SK-N-SH (cell line): ENCODE measurements at regions not wholly inside any gene's neighbourhood (a gene's known extent, or its start where the extent isn't known, plus 50 kb on each side); places are given as distances from the start of the nearest gene placed in this dataset.

Source experiments
- CTCF ChIA-PET: fragments of 300-600, 350-600 bp; formaldehyde crosslinking; extraction: SDS; loops from one replicate; lab custom pipeline; 2021; lab: Yijun Ruan, JAX
- POLR2A ChIA-PET: fragments of 350-600 bp; sonication (Branson Sonifier 250); formaldehyde crosslinking; extraction: SDS; loops from one replicate; lab custom pipeline; 2020; ENCODE audit warnings: antibody characterized with exemption, inconsistent platforms; lab: Yijun Ruan, JAX
- DNase-seq: peaks from one replicate; pipeline ENCODE4 v3.0.0; 2012
- H2AFZ ChIP-seq: fragments of 200-600 bp; sonication (generic); 2 replicates; pipeline ENCODE4 v1.8.1; 2016; ENCODE audit warnings: antibody characterized with exemption, mild to moderate bottlenecking, low read depth
- H3F3A ChIP-seq: fragments of 200-600 bp; sonication (generic); replicated peaks from 2 replicates; pipeline ENCODE3; 2016; ENCODE audit warnings: antibody characterized with exemption, mild to moderate bottlenecking; ENCODE audit not compliant: insufficient read depth
- H3K27ac ChIP-seq, 2 experiments: fragments of 200-500 bp in 1 of 2; fragments of 200-600 bp in 1 of 2; sonication (Bioruptor generic) in 1 of 2; sonication (generic), shearing (Covaris generic) in 1 of 2; 2 replicates each; pipeline versions ENCODE4 v1.5.1 to v1.6.1; 2014 to 2016; ENCODE audit warnings: low read depth in 2 of 2, inconsistent platforms in 1 of 2, low read length in 1 of 2, mild to moderate bottlenecking in 1 of 2, mixed read lengths in 1 of 2
- H3K27me3 ChIP-seq: fragments of 200-600 bp; sonication (generic), shearing (Covaris generic); 2 replicates; pipeline ENCODE4 v1.6.1; 2016; ENCODE audit warnings: mixed run types; ENCODE audit not compliant: insufficient read depth
- H3K36me3 ChIP-seq, 2 experiments: fragments of 200-500 bp in 1 of 2; fragments of 200-600 bp in 1 of 2; sonication (Bioruptor generic) in 1 of 2; sonication (generic) in 1 of 2; replicated peaks in 1 of 2; 2 replicates each; pipeline versions ENCODE3 to v1.5.1; 2014 to 2016; ENCODE audit warnings: low read length in 1 of 2, mild to moderate bottlenecking in 1 of 2; ENCODE audit not compliant: insufficient read depth in 2 of 2, control insufficient read depth in 1 of 2
- H3K4me1 ChIP-seq, 2 experiments: fragments of 200-500 bp in 1 of 2; fragments of 200-600 bp in 1 of 2; sonication (Bioruptor generic) in 1 of 2; sonication (generic), shearing (Covaris generic) in 1 of 2; 2 replicates each; pipeline versions ENCODE4 v1.5.1 to v1.6.1; 2014 to 2016; ENCODE audit warnings: low read depth in 1 of 2, low read length in 1 of 2, mixed run types in 1 of 2; ENCODE audit not compliant: insufficient read depth in 2 of 2, control insufficient read depth in 1 of 2
- H3K4me2 ChIP-seq: fragments of 200-600 bp; sonication (generic), shearing (Covaris generic); 2 replicates; pipeline ENCODE4 v1.6.1; 2017; ENCODE audit warnings: mixed run types
- H3K4me3 ChIP-seq, 2 experiments: fragments of 200-500 bp in 1 of 2; fragments of 200-600 bp in 1 of 2; sonication (Bioruptor generic) in 1 of 2; sonication (generic), shearing (Covaris generic) in 1 of 2; 2 replicates each; pipeline versions ENCODE4 v1.5.1 to v1.8.1; 2014 to 2016; ENCODE audit warnings: low read depth in 2 of 2, inconsistent platforms in 1 of 2, low read length in 1 of 2, mild to moderate bottlenecking in 1 of 2, mixed read lengths in 1 of 2, moderate library complexity in 1 of 2
- H3K79me2 ChIP-seq: fragments of 200-600 bp; sonication (generic); 2 replicates; pipeline ENCODE4 v1.8.1; 2017; ENCODE audit warnings: mild to moderate bottlenecking; ENCODE audit not compliant: insufficient read depth
- H3K9ac ChIP-seq: fragments of 200-600 bp; sonication (generic); 2 replicates; pipeline ENCODE4 v1.6.1; 2017; ENCODE audit warnings: mixed run types
- H3K9me2 ChIP-seq: fragments of 200-600 bp; sonication (generic); 2 replicates; pipeline ENCODE4 v1.6.1; 2017; ENCODE audit warnings: mixed run types
- H3K9me3 ChIP-seq: fragments of 200-600 bp; sonication (generic); 2 replicates; pipeline ENCODE4 v1.6.1; 2017; ENCODE audit warnings: mixed run types, mild to moderate bottlenecking, moderate library complexity
- H4K20me1 ChIP-seq: fragments of 200-600 bp; sonication (generic); 2 replicates; pipeline ENCODE4 v1.6.1; 2017; ENCODE audit warnings: mild to moderate bottlenecking, mixed run types; ENCODE audit not compliant: insufficient read depth
- ELF1 ChIP-seq: IDR thresholded peaks from 2 replicates; pipeline ENCODE4 v1.4.0; 2012
- FOXJ3 ChIP-seq: sonication (generic); formaldehyde crosslinking; IDR thresholded peaks from 2 replicates; pipeline ENCODE4 v1.5.1; 2020; ENCODE audit warnings: mild to moderate bottlenecking, missing genetic modification reagents
- FOXM1 ChIP-seq: IDR thresholded peaks from 2 replicates; pipeline ENCODE4 v1.4.0; 2012; ENCODE audit warnings: low read depth, mild to moderate bottlenecking
- GATA2 ChIP-seq: sonication (generic); formaldehyde crosslinking; IDR thresholded peaks from 2 replicates; pipeline ENCODE4 v1.5.0; 2020; ENCODE audit warnings: mild to moderate bottlenecking, missing genetic modification reagents
- JUND ChIP-seq: IDR thresholded peaks from 2 replicates; pipeline ENCODE4 v1.4.0; 2012
- NFIC ChIP-seq: IDR thresholded peaks from 2 replicates; pipeline ENCODE4 v1.4.0; 2012; ENCODE audit warnings: borderline replicate concordance
- POLR2AphosphoS5 ChIP-seq: IDR thresholded peaks from 2 replicates; pipeline ENCODE4 v1.6.1; 2012; ENCODE audit warnings: low read depth, low read length
- RCOR1 ChIP-seq: fragments of 150-350 bp; IDR thresholded peaks from 2 replicates; pipeline ENCODE4 v1.6.1; 2017; ENCODE audit warnings: antibody characterized with exemption, low read length
- SIN3A ChIP-seq: IDR thresholded peaks from 2 replicates; pipeline ENCODE4 v1.6.1; 2012; ENCODE audit warnings: low read depth, mild to moderate bottlenecking, low read length, moderate library complexity, borderline replicate concordance
- TCF12 ChIP-seq: IDR thresholded peaks from 2 replicates; pipeline ENCODE4 v1.4.0; 2012
- TEAD4 ChIP-seq: IDR thresholded peaks from 2 replicates; pipeline ENCODE4 v1.4.0; 2012; ENCODE audit warnings: mild to moderate bottlenecking, borderline replicate concordance; ENCODE audit not compliant: insufficient read depth
- WGBS: methylation state at CpG from one replicate; pipeline ENCODE4 v1.1.6; 2017; ENCODE audit warnings: low lambda C conversion rate; 5-methylcytosine and 5-hydroxymethylcytosine counted together
- TF ChIP-seq, protein P1 (sequence below): IDR thresholded peaks from 2 replicates; pipeline ENCODE4 v1.4.0; 2012; ENCODE audit warnings: low read depth
- TF ChIP-seq, protein P2 (sequence below): fragments of 200-600 bp; sonication (generic); IDR thresholded peaks from 2 replicates; pipeline ENCODE4 v1.6.1; 2017; ENCODE audit warnings: antibody characterized with exemption, mild to moderate bottlenecking, moderate library complexity
- TF ChIP-seq, protein P3 (sequence below): IDR thresholded peaks from 2 replicates; pipeline ENCODE4 v1.6.1; 2012; ENCODE audit warnings: mild to moderate bottlenecking, low read depth, low read length, moderate library complexity
- TF ChIP-seq, protein P4 (sequence below): fragments of 150-350 bp; IDR thresholded peaks from 2 replicates; pipeline ENCODE4 v1.6.1; 2017; ENCODE audit warnings: antibody characterized with exemption, low read length, low read depth, borderline replicate concordance

DNA sequence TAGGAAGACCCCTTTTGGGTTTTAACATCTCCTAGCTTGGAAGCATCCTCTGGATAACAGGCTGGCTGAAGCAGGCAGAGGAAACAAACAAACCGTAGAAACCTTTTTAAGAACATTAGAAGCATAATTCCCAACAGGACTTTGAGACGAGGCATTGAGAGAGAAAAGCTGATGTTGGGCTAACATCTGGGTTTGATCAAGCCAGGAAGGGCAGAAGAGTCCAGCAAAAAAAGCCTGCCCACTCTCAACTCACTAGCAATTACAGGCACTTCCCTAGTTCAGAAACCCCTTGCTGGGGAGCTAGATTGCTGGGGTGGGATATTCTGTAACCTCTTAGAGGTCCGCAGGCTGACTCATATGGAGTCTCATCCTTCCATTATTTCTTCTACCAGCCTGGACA is 75.4 kb upstream of the CTNNA1 start (continued):
- no peak for TF ChIP-seq POLR2AphosphoS5
- TF ChIP-seq GATA2 (CRISPR knock-in tag) = no peak

DNA sequence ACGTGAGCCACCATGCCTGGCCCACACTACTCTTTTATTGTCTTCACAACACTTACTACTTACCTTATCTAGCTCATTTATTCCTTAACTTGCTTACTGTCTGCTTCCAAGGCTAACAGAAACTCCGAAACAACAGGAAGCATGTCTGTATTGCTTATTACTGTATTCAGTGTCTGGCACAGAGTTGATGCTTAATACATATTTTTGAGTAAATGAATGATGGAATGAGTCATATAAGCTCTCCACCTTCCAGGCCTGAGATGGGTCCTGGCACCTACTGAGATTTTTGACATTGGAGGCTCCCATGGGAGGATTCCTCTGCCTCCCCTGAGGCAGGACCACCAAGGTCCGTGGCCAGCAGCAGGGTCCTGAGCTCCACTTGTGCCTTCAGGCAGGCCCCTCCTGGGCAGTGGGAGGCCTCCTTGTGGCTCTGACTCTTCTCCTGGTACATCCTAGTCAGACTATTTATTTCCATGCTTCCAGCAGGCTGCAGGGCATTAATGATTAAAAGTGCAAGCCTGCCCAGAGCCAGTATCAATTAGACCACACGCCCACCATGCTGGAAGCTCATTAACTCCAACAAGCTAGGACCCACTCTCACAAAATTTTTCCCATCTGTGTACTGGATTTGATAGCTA is 76.5 kb upstream of the CTNNA1 start:
- WGBS = 65% methylated on average over 4 of the region's 4 CpGs
- no peak overlapping the region for H3K9ac ChIP-seq
- ChIA-PET POLR2A (no interaction called here), CTCF (interaction anchor here (0.8 to 1.7 kb wide), 4 partner anchors 9 to 97 kb away, joined by 3 to 5 read pairs (median 3); no protein-coding TSS in a partner anchor)
- H3K79me2 ChIP-seq = no peaks in the 10 kb centered on the region
- H3K27me3 ChIP-seq = no peaks in the 10 kb centered on the region
- H3K4me2 ChIP-seq = no peak overlapping the region
- H3K4me1 ChIP-seq = peaks cover 0 to 2% of the 10 kb centered on the region in 2 experiments; a peak in 1 of 4 replicates
- no peaks in the 10 kb centered on the region for H3K9me3 ChIP-seq
- H2AFZ ChIP-seq = no peak overlapping the region
- no peak for DNase-seq
- H3F3A ChIP-seq = no peaks in the 10 kb centered on the region
- TF ChIP-seq, protein P1, sequence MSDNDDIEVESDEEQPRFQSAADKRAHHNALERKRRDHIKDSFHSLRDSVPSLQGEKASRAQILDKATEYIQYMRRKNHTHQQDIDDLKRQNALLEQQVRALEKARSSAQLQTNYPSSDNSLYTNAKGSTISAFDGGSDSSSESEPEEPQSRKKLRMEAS = no peak
- no peak for TF ChIP-seq FOXM1
- TF ChIP-seq FOXJ3 (CRISPR knock-in tag) = no peak
- no peak for TF ChIP-seq TEAD4
- no peak for TF ChIP-seq SIN3A
- no peak for TF ChIP-seq JUND
- TF ChIP-seq TCF12 = no peak
- TF ChIP-seq RCOR1 = no peak
- TF ChIP-seq, protein P2, sequence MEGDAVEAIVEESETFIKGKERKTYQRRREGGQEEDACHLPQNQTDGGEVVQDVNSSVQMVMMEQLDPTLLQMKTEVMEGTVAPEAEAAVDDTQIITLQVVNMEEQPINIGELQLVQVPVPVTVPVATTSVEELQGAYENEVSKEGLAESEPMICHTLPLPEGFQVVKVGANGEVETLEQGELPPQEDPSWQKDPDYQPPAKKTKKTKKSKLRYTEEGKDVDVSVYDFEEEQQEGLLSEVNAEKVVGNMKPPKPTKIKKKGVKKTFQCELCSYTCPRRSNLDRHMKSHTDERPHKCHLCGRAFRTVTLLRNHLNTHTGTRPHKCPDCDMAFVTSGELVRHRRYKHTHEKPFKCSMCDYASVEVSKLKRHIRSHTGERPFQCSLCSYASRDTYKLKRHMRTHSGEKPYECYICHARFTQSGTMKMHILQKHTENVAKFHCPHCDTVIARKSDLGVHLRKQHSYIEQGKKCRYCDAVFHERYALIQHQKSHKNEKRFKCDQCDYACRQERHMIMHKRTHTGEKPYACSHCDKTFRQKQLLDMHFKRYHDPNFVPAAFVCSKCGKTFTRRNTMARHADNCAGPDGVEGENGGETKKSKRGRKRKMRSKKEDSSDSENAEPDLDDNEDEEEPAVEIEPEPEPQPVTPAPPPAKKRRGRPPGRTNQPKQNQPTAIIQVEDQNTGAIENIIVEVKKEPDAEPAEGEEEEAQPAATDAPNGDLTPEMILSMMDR = no peak
- TF ChIP-seq ELF1 = no peak
- TF ChIP-seq, protein P3, sequence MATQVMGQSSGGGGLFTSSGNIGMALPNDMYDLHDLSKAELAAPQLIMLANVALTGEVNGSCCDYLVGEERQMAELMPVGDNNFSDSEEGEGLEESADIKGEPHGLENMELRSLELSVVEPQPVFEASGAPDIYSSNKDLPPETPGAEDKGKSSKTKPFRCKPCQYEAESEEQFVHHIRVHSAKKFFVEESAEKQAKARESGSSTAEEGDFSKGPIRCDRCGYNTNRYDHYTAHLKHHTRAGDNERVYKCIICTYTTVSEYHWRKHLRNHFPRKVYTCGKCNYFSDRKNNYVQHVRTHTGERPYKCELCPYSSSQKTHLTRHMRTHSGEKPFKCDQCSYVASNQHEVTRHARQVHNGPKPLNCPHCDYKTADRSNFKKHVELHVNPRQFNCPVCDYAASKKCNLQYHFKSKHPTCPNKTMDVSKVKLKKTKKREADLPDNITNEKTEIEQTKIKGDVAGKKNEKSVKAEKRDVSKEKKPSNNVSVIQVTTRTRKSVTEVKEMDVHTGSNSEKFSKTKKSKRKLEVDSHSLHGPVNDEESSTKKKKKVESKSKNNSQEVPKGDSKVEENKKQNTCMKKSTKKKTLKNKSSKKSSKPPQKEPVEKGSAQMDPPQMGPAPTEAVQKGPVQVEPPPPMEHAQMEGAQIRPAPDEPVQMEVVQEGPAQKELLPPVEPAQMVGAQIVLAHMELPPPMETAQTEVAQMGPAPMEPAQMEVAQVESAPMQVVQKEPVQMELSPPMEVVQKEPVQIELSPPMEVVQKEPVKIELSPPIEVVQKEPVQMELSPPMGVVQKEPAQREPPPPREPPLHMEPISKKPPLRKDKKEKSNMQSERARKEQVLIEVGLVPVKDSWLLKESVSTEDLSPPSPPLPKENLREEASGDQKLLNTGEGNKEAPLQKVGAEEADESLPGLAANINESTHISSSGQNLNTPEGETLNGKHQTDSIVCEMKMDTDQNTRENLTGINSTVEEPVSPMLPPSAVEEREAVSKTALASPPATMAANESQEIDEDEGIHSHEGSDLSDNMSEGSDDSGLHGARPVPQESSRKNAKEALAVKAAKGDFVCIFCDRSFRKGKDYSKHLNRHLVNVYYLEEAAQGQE = no peak
- no peak for TF ChIP-seq NFIC
- TF ChIP-seq, protein P4, sequence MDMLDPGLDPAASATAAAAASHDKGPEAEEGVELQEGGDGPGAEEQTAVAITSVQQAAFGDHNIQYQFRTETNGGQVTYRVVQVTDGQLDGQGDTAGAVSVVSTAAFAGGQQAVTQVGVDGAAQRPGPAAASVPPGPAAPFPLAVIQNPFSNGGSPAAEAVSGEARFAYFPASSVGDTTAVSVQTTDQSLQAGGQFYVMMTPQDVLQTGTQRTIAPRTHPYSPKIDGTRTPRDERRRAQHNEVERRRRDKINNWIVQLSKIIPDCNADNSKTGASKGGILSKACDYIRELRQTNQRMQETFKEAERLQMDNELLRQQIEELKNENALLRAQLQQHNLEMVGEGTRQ = no peak
- TF ChIP-seq, all 33 proteins: peak for 0
- Histone ChIP-seq H3K9me2 (no peaks in the 10 kb centered on the region), H3K27ac (no peak overlapping the region), H4K20me1 (no peaks in the 10 kb centered on the region), H3K36me3 (no peaks in the 10 kb centered on the region), H3K4me3 (no peak overlapping the region)
